T47D (cell line): ENCODE measurements at regions not wholly inside any gene's neighbourhood (a gene's known extent, or its start where the extent isn't known, plus 50 kb on each side); places are given as distances from the start of the nearest gene placed in this dataset.

ENCODE experiments used
- DNase-seq, 2 experiments: peaks; one replicate each; pipeline versions ENCODE4 v3.0.0 to v3.0.0-alpha.2; 2011 to 2012; ENCODE audit warnings: low read depth in 1 of 2, low spot score in 1 of 2
- JUND ChIP-seq: IDR thresholded peaks from 2 replicates; pipeline ENCODE4 v1.6.1; 2012; ENCODE audit warnings: low read depth
- in situ Hi-C: cut with HindIII; loops from 2 replicates; pipeline ENCODE4 v1.10.0; 2016; ENCODE audit warnings: low sequenced_read_pairs, low pct_unique_long_range_greater_than_20kb

- TF ChIP-seq JUND = no peak
- in situ Hi-C loops = no loop called here
These were observed 87.0 kb upstream of the BLTP1 start for GRCh38 chr4:122065149-122065548.

GRCh38 chr4:122053186-122053585, 98.9 kb upstream of the BLTP1 start:
- TF ChIP-seq JUND = no peak
- no peak for DNase-seq
- in situ Hi-C loops = no loop called here

More at GRCh38 chr4:122065149-122065548, 87.0 kb upstream of the BLTP1 start:
- no peak for DNase-seq

- no peak for TF ChIP-seq JUND
- no peak for DNase-seq
- in situ Hi-C loops = no loop called here
These were observed 99.5 kb upstream of the BLTP1 start for GRCh38 chr4:122052677-122053076.

DNA sequence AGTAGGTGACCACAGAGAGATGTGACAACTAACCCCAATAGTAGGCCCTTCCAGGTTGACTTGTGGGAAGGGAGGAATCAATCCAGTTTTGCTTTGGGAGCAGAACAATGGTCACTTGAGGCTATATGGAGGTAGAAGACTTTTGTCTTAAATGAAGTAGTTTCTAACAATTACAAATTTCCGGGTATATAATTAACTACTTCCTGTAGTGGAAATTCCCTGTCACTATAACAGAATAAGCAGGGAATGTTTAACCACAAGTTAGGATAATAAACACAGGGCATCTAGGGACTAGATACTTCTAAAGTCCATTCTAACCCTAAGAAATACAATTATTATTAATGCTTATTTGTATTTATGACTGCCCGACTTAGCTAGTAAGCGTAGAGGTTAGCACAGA, 99.0 kb upstream of the TRPC3 start:
- TF ChIP-seq JUND = no peak
- in situ Hi-C loops = no loop called here
- DNase-seq = no peak

GRCh38 chr4:122047456-122048425, 95.9 kb upstream of the TRPC3 start:
- in situ Hi-C loops = no loop called here
- DNase-seq = no peak
- no peak for TF ChIP-seq JUND

DNA sequence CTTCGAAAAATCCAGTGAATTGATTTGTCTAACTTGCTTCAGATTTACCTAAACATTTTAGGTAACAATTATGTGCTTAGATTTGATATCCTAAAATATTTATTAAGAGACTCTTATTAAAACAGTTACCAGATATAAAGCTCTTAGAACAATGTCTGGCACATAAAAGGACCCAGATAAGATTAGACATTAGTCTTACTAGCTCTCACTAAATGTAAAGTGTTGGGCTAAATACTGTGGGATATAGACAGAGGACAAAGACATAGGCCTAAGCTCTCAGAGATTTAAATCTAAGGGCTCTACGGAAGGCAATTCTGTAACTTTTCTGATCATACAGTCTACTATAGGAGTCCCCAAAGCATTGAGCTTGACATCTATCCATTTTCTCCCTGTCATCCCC, 94.4 kb upstream of the TRPC3 start:
- in situ Hi-C loops = no loop called here
- no peak for TF ChIP-seq JUND

GRCh38 chr4:122045533-122045932, 93.7 kb upstream of the TRPC3 start:
- no peak for TF ChIP-seq JUND
- peak in 1 of 2 experiments; percentile 7 for DNase-seq
- in situ Hi-C loops = no loop called here

More for the DNA sequence above, 94.4 kb upstream of the TRPC3 start:
- DNase-seq = no peak

DNA sequence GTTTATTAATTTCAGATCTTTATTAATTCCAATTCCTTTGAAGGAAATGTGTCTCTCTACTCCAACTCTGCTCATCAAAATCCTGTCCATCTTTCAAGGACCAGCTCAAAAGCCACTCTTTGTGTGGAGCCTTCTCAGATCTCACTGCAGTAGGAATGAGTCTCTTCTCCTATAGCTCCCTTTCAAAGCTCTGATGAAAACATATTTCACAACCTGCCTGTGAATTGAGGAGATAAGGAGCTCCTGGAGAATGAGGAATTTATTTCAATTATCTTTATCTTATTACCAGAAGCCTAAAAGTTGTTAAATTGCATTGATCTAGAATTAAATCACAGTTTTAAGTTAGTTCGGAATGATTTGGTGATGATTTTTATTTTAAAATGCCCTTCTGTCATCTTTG, 92.6 kb upstream of the TRPC3 start:
- in situ Hi-C loops = no loop called here
- no peak for DNase-seq
- TF ChIP-seq JUND = no peak

DNA sequence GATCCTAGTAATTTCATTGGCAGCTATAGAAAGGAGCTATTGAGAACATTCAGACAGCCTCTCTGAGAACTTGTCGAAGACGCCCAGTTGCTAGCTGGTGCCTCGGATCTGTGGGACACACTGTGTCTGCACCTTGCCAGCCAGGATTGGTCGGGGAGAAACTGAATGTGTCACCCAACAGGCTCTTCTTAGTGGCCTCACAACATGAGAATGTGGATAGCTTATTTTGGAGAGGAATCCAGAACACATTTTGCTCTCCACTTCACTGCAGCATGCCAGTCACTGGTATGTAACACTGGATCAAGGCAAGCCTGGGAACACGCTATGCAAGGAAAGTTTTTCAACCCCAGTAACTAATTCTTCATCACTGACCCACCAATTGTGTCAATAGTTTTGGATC, 89.5 kb upstream of the TRPC3 start:
- TF ChIP-seq JUND = no peak
- DNase-seq = no peak
- in situ Hi-C loops = no loop called here

- no peak for TF ChIP-seq JUND
- no peak for DNase-seq
- in situ Hi-C loops = no loop called here
These were observed 87.0 kb upstream of the TRPC3 start for GRCh38 chr4:122038896-122039295.

GRCh38 chr4:122034619-122035018, 82.8 kb upstream of the TRPC3 start:
- in situ Hi-C loops = no loop called here
- DNase-seq = no peak
- TF ChIP-seq JUND = no peak

- DNase-seq = no peak
- no peak for TF ChIP-seq JUND
- in situ Hi-C loops = no loop called here
These were observed 75.3 kb upstream of the TRPC3 start for GRCh38 chr4:122027203-122027602.

- TF ChIP-seq JUND = no peak
- DNase-seq = no peak
- in situ Hi-C loops = no loop called here
These were observed 65.4 kb upstream of the TRPC3 start for GRCh38 chr4:122017296-122017695.
